ENCODE measurements at regions not wholly inside any gene's neighbourhood (a gene's known extent, or its start where the extent isn't known, plus 50 kb on each side); places are given as distances from the start of the nearest gene placed in this dataset.
A peak's percentile ranks its signal among the peaks of the same experiment; 100 is the strongest.

DNA sequence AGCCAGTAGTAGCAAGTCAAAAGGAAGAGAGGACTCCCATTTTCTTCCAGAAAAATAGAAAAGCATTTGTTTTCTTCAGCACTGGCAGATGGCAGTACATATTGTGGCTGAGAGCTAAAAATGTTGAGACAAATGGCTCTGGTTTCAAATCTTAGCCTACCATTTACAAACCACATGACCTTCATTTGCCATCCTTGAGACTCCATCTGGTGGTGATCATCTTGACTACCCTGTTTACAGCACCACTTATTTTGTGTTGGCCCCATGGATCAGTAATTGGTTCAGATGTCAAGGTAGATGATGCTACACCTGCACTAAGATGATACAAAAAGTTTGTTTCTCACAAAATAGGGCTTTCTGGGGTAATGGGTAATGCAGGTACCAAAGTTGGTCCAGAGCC lies 951.8 kb upstream of the IGFBP7 start:
- Histone ChIP-seq H4K91ac (ENCODE audit: insufficient read length, low read depth, low read length) (no peak overlapping the region), H3K9ac (ENCODE audit: extremely low read depth, insufficient read length, low read length) (no peak overlapping the region), H2BK5ac (ENCODE audit: insufficient read length, low read length) (no peak overlapping the region), H3K18ac (ENCODE audit: insufficient read length, low read depth, low read length) (no peak overlapping the region), H3K79me1 (ENCODE audit: insufficient read depth, low read depth, low read length, poor library complexity, severe bottlenecking) (no peaks in the 10 kb centered on the region), H3K4me2 (ENCODE audit: insufficient read depth, insufficient read length, low read length) (no peak overlapping the region), H3T11ph (ENCODE audit: low read length) (no peak overlapping the region), H3K79me2 (ENCODE audit: insufficient read depth, low read length) (no peaks in the 10 kb centered on the region), H3K27me3 (ENCODE audit: insufficient read depth, low read length) (no peaks in the 10 kb centered on the region), H4K5ac (ENCODE audit: insufficient read length, low read depth, low read length) (no peak overlapping the region), H3K23me2 (ENCODE audit: insufficient read length, low read depth, low read length, poor library complexity, severe bottlenecking) (no peaks in the 10 kb centered on the region), H4K8ac (replicated peaks; ENCODE audit: insufficient read length, low read depth, low read length) (no peak overlapping the region), H4K20me1 (ENCODE audit: control insufficient read depth, insufficient read depth, insufficient read length) (no peaks in the 10 kb centered on the region), H2AFZ (ENCODE audit: low read length) (no peak overlapping the region), H2BK20ac (ENCODE audit: low read depth, low read length, poor library complexity, severe bottlenecking) (no peak overlapping the region), H2BK12ac (ENCODE audit: insufficient read length, low read depth, low read length) (no peak overlapping the region), H3K27ac (ENCODE audit: insufficient read length, low read depth, low read length) (no peak overlapping the region), H2BK120ac (ENCODE audit: low read depth, low read length, poor library complexity, severe bottlenecking) (peak overlapping the region; percentile 28), H3K14ac (ENCODE audit: insufficient read depth, low read length) (no peak overlapping the region), H3K9me3 (ENCODE audit: control insufficient read depth, low read depth, low read length) (no peaks in the 10 kb centered on the region), H3K23ac (ENCODE audit: insufficient read length, low read depth, low read length) (no peak overlapping the region), H2AK5ac (ENCODE audit: insufficient read length, low read length) (no peak overlapping the region), H3K4me1 (ENCODE audit: insufficient read depth, low read length) (no peaks in the 10 kb centered on the region), H3K4ac (ENCODE audit: low read depth, low read length) (no peak overlapping the region), H2BK15ac (ENCODE audit: low read depth, low read length) (no peak overlapping the region), H3K56ac (ENCODE audit: insufficient read length, low read depth, low read length) (no peak overlapping the region)
- TF ChIP-seq, protein P1, sequence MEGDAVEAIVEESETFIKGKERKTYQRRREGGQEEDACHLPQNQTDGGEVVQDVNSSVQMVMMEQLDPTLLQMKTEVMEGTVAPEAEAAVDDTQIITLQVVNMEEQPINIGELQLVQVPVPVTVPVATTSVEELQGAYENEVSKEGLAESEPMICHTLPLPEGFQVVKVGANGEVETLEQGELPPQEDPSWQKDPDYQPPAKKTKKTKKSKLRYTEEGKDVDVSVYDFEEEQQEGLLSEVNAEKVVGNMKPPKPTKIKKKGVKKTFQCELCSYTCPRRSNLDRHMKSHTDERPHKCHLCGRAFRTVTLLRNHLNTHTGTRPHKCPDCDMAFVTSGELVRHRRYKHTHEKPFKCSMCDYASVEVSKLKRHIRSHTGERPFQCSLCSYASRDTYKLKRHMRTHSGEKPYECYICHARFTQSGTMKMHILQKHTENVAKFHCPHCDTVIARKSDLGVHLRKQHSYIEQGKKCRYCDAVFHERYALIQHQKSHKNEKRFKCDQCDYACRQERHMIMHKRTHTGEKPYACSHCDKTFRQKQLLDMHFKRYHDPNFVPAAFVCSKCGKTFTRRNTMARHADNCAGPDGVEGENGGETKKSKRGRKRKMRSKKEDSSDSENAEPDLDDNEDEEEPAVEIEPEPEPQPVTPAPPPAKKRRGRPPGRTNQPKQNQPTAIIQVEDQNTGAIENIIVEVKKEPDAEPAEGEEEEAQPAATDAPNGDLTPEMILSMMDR (conservative IDR thresholded peaks at IDR 0.05) = peak; percentile 62
- H3K4me3 Mint-ChIP-seq = no peak overlapping the region
- peak; percentile 29 for DNase-seq
- no peaks in the 10 kb centered on the region for H3K4me1 Mint-ChIP-seq
- H3K27ac Mint-ChIP-seq = no peak overlapping the region
- no peaks in the 10 kb centered on the region for H3K36me3 Mint-ChIP-seq (ENCODE audit: insufficient read depth in 1 of 3, low read depth in 3 of 3)
- no peaks in the 10 kb centered on the region for H3K27me3 Mint-ChIP-seq (ENCODE audit: low read depth)
- peaks cover 2 to 4% of the 10 kb centered on the region in 2 experiments; a peak in 2 of 5 replicates for H3K9me3 Mint-ChIP-seq
